ENCODE measurements at regions not wholly inside any gene's neighbourhood (a gene's known extent, or its start where the extent isn't known, plus 50 kb on each side); places are given as distances from the start of the nearest gene placed in this dataset.

GRCh38 chr4:11801466-11802446 lies 373.1 kb upstream of the HS3ST1 start:
- no peak for DNase-seq

- no peak for DNase-seq
Observed at GRCh38 chr4:11799196-11799595, 370.5 kb upstream of the HS3ST1 start.

- DNase-seq, result no peak
Observed at GRCh38 chr4:11791797-11792196, 363.1 kb upstream of the HS3ST1 start.

GRCh38 chr4:11790230-11790629 lies 361.5 kb upstream of the HS3ST1 start:
- DNase-seq, result no peak

DNA sequence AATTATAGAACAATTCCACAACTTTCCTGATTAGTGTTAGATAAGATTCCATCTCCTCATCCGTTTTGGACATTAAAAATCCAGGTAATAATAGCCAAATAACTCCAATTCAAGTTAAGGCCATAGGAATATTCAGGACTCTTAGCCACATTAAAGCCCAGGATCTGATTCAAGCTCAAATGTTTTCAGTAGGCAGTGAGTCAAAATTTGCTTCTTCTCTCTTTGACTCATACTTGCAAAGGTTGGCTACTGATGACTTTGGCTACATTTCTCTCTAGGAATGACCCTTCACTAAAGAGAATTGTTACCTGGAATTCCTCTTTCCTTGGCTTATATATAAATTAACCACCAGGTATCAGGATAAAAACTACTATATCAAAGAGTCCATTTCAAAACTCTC lies 354.9 kb upstream of the HS3ST1 start:
- DNase-seq, result no peak

- no peak for DNase-seq
Observed at GRCh38 chr4:11782859-11783258, 354.2 kb upstream of the HS3ST1 start.

- no peak for DNase-seq
Observed at GRCh38 chr4:11777447-11777846, 348.8 kb upstream of the HS3ST1 start.

DNA sequence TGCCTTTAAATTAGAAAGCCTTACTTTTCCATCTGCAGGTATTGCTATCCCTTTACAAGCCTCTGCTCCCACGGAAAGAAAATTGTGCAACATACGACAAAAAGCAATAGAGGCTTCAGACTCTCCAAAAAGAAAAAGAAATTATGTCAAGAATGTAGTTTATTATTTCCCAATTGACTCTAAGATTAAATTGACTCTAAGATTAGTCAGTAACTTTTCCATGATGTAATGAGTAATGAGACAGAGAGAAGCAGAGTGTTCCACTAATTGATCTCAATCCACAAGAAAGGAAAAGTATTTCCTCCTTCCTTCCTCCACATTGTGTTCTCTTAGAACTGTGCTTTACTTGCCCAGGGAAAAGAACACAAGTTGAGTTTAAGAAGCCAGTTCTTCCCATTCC lies 345.7 kb upstream of the HS3ST1 start:
- DNase-seq, result no peak

GRCh38 chr4:11773798-11774197 lies 345.1 kb upstream of the HS3ST1 start:
- no peak for DNase-seq

DNA sequence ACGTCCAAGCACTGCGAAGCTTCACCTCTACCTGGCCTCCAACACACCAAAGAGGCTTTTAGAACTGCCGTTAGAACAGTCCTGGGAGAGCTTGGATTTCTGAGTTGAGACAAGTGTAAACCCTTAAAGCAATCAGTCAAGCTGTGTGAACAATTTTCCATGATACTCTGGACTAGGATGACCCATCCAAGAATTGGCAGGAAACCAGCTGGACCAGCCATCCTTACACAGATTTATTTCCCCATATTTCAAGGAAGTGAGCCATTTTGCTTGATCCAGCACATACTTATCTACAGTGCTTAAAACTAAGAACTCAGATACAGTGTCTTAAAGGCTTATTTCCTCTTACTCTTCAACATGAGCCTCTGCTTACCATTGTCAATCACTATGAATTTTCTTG lies 340.7 kb upstream of the HS3ST1 start:
- no peak for DNase-seq

DNA sequence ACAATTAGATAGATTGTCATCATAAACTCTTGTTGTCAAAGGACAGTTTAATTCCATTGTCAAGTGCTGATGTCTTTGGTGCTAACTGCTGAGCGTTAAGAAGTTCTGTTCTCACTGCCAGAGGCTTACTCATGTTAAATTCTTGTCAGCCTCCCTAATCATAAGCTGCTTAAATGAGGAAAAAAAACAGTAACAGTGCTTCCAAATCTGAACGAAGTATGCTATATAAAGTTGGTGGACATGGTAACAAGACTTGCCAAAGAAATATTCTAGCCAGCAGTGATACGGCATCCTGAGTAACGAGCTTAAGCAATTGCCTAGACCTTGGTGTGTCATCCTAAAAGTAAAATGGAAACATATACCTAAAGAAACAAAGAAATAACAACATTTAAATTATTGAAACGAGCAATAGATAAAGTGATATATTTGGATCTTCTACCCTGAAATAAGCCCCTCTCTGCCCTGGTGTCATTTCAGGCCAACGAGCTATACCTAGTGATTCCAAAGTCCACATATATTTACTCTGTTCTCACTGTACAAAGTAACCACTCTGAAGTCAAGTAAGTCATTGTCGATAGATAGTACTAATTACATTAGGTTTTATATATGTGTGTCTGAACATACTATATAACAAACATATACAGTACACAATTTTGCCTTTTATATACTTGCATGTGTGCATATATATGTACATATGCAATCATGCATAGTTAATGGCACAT lies 339.7 kb upstream of the HS3ST1 start:
- no peak for DNase-seq

GRCh38 chr4:11765849-11766453 lies 337.3 kb upstream of the HS3ST1 start:
- DNase-seq, result peak in 3 of 6 experiments; percentile 0

DNA sequence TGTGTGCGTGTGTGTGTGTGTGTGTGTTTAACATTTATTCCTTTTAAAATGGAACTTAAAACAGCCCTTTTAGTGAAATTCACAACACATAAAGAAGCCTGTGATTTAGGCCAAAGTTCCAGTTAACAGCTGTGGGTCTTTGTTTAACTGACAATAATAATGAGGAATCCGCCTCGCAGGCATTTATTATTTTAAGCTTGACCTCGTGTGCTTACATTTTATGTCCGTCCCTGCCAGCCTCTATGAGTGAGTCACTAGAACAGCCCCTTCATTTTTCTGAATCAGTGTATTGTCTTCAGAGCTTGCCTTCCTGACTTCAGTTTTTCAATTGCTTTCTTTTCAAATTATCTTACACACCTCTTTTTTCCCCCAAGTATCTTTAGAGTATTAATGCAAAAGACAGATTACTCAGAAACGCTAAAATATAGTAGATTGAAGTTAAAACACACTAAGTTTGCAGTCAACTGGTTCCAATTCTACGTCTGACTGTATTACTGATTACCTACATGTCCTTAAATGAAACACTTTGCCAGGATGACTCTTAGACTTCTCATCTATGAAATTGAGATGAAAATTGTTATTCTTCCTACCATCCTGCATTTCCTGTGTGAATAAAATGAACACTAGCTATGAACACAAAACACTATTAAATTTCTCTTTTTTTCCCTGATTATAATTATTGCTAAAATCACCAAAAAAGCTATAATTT lies 319.6 kb upstream of the HS3ST1 start:
- DNase-seq, result no peak

- no peak for DNase-seq
Observed at GRCh38 chr4:11746734-11747133, 318.0 kb upstream of the HS3ST1 start.

GRCh38 chr4:11743976-11744375 lies 315.3 kb upstream of the HS3ST1 start:
- no peak for DNase-seq

DNA sequence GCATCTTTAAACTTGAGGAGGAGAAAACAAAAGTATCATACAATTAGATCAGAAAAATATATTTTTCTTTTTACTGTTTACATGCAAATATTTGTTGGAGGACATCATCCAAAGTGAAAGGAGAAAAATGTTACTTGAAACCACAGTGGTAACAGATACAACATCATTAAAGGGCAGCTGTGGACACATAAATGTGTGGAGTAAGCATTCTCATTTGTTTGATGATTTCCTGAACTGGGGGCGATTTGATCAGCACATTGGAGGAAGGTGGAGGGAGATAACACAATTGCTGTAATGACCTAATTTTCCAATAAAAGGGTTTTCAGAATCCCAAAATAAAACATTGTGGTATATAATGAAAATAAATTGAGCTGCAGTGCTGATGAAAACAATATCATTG lies 314.5 kb upstream of the HS3ST1 start:
- DNase-seq, result no peak

DNA sequence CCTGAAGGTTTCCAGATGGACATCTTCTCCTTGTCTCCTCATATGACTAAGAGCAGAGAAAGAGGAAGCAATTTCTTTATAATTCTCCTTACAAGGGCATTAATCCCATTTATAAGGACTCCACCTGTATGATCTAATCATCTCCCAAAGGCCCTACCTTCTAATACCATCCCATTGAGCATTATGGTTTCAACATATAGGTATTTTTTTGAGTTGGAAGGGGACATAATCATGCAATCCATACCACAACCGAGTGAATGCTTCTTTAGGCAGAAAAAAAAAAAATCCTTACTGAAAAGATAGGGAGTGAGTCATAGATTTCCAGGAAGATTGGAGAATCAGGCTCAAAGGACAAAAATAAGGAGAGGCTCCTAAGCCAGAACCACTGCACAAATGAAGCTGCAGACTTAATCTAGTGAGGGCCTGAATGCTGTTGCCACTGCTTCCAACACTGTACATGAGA lies 312.5 kb upstream of the HS3ST1 start:
- DNase-seq, result no peak

DNA sequence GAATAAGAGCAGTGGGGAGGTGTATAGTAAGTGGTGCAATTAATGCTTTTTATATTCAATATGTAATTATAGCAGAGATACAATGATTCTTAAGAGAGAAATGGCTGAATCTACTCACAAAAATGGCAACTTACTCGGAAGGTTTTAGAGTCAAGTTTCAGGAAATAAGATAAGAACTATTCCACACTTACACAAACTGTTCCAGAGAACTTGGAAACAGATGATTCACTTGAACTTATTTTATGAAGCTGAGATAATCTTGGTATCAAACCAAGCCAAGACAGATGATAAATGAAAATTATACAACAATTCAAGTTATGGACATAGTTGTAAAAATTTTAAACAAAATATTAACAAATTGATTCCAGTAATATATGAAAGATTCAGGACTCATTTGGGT lies 311.3 kb upstream of the HS3ST1 start:
- no peak for DNase-seq

DNA sequence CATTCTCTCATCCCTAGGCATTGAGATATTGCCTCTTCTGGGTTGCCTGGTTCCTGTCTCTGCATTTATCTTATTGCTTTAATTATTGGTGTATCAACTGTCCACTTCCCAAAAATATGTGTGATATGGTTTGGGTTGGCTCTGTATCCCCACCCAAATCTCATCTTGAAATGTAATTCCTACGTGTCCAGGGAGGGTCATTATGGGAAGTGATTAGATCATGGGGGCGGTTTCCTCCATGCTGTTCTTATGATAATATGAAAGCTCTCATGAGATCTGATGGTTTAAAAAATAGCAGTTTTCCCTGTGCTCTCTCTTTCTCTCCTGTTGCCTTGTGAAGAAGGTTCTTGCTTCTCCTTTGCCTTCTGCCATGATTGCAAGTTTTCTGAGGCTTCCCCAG lies 308.3 kb upstream of the HS3ST1 start:
- no peak for DNase-seq

- no peak for DNase-seq
Observed at GRCh38 chr4:11735651-11736050, 307.0 kb upstream of the HS3ST1 start.

DNA sequence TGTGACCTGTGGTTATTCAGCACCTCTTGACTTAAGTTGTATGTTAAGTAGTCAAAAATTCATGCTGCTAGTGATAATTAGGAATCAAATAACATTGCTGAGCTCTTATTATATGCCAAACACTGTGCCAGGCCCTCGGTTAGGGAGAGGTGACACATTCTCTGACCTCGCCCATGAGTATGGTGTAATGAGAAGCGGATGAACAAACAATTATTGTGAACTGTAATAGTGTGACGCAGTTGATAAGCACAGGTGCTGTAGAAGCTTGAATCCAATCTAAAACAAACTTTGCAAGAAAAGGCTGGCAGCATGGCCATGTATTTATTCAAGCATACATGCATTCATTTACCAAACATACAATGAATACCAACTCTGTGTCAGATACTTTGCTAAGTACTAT lies 303.5 kb upstream of the HS3ST1 start:
- no peak for DNase-seq

DNA sequence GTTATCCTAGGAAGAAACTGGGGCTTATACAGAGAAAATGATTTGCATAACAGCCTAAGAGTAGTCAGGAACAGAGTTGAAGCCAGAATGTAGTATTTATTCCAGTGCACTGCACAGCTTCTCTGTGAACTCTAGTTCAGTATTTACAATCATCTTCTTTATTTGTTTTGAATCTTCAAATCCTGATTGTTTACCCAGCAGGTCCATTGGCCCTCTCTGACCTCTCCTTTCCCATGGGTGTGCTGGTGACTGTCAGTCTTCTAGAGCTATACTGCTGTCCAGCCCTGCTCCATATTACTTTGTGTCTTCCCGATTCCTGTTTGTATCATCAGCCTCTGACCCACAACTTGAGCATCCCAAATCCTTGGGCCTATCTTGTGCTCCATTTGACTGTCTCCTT lies 301.9 kb upstream of the HS3ST1 start:
- no peak for DNase-seq

- DNase-seq, result no peak
Observed at GRCh38 chr4:11729548-11729947, 300.9 kb upstream of the HS3ST1 start.
